Hepatocyte (in vitro differentiated cells): ENCODE measurements at regions not wholly inside any gene's neighbourhood (a gene's known extent, or its start where the extent isn't known, plus 50 kb on each side); places are given as distances from the start of the nearest gene placed in this dataset.
A peak's percentile ranks its signal among the peaks of the same experiment; 100 is the strongest.

ENCODE experiments used
- DNase-seq: peaks from one replicate; pipeline ENCODE4 v3.0.0-alpha.2; 2016; ENCODE audit warnings: low spot score
- H2AFZ ChIP-seq: fragments of 200-600 bp; sonication (generic); 2 replicates; pipeline ENCODE4 v1.6.0; 2016; ENCODE audit warnings: antibody characterized with exemption, mild to moderate bottlenecking
- H3K27ac ChIP-seq: fragments of 200-600 bp; sonication (generic); 2 replicates; pipeline ENCODE4 v1.5.1; 2016; ENCODE audit warnings: mild to moderate bottlenecking
- H3K27me3 ChIP-seq: fragments of 200-600 bp; sonication (generic); 2 replicates; pipeline ENCODE4 v1.6.1; 2016
- H3K36me3 ChIP-seq: fragments of 200-600 bp; sonication (generic); replicated peaks from 2 replicates; pipeline ENCODE4 v1.5.1; 2016; ENCODE audit warnings: low read depth; ENCODE audit not compliant: insufficient read depth
- H3K4me1 ChIP-seq: fragments of 200-600 bp; sonication (generic); 2 replicates; pipeline ENCODE4 v1.5.1; 2016; ENCODE audit warnings: mild to moderate bottlenecking, moderate library complexity; ENCODE audit not compliant: insufficient read depth
- H3K4me2 ChIP-seq: fragments of 200-600 bp; sonication (generic); 2 replicates; pipeline ENCODE4 v1.6.0; 2016
- H3K4me3 ChIP-seq: fragments of 200-600 bp; sonication (generic); 2 replicates; pipeline ENCODE4 v1.5.1; 2016; ENCODE audit warnings: mild to moderate bottlenecking
- H3K79me2 ChIP-seq: fragments of 200-600 bp; sonication (generic); 2 replicates; pipeline ENCODE4 v1.6.0; 2017; ENCODE audit warnings: mild to moderate bottlenecking
- H3K9me2 ChIP-seq: fragments of 200-600 bp; sonication (generic); replicated peaks from 2 replicates; pipeline ENCODE4 v1.6.0; 2017; ENCODE audit warnings: mild to moderate bottlenecking; ENCODE audit not compliant: insufficient read depth
- H3K9me3 ChIP-seq: fragments of 200-600 bp; sonication (generic); 2 replicates; pipeline ENCODE4 v1.5.1; 2016; ENCODE audit warnings: low read depth, mild to moderate bottlenecking
- H4K20me1 ChIP-seq: fragments of 200-600 bp; sonication (generic); 2 replicates; pipeline ENCODE4 v1.6.0; 2016; ENCODE audit warnings: mild to moderate bottlenecking; ENCODE audit not compliant: insufficient read depth, poor library complexity, severe bottlenecking
- CTCF ChIP-seq: fragments of 200-600 bp; sonication (generic); IDR thresholded peaks from 2 replicates; pipeline ENCODE4 v1.5.1; 2016; ENCODE audit warnings: antibody characterized with exemption, mild to moderate bottlenecking; ENCODE audit not compliant: poor library complexity
- EZH2 ChIP-seq: fragments of 200-600 bp; sonication (generic); IDR thresholded peaks from 2 replicates; pipeline ENCODE4 v1.6.1; 2016; ENCODE audit warnings: antibody characterized with exemption, mild to moderate bottlenecking, borderline replicate concordance
- EZH2phosphoT487 ChIP-seq: fragments of 200-600 bp; sonication (generic); IDR thresholded peaks from one replicate; pipeline ENCODE4 v1.6.1; 2018; ENCODE audit warnings: antibody characterized with exemption, mild to moderate bottlenecking, low read depth, moderate library complexity; ENCODE audit not compliant: unreplicated experiment, severe bottlenecking
- WGBS: methylation state at CpG from one replicate; pipeline ENCODE4 v1.1.6; 2016; ENCODE audit warnings: low lambda C conversion rate; ENCODE audit errors: missing lambda C conversion rate; 5-methylcytosine and 5-hydroxymethylcytosine counted together

DNA sequence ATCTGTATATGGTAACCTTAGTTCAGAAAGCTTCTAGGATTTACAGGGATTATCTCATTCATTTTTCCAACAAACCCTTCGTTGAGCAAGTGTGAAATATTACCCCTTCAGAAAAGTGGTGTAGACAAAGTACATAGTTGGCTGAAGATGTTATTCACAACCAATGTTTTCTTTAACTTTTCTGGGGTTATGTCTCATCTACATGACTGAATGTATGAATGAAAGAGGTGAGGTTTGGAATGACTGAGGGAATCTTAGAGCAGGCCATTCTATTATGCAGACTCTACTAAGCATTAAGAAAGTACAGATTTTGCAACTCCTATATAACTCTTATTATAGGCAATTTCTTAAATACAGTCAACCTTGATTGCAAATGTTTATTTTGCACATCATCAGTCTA, 167.2 kb downstream of the NDFIP2 start:
- TF ChIP-seq CTCF (no peak), EZH2 (no peak), EZH2phosphoT487 (no peak)
- WGBS = 70% methylated on average over 1 of the region's 1 CpG
- H3K27ac ChIP-seq = peak overlapping the region; percentile 27

DNA sequence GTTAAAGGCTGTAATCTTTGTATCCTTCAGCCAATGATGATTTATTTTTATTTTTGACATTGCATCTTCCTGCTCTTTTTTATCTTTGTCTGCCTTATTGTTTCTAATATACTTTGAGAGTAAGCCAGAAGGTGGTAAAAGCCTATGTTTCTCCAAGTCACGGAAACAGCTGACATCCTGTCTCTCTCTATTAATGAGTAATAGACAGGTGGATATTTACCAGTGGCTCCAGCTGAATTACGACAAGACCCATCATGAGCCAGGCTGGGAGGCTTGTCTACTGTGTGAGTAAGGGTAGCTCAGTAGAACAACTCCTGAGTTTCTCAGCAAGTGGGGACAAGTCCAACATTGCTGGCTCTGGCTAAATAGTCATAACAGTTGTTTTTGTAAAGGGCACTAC, 166.6 kb downstream of the NDFIP2 start:
- Histone ChIP-seq H3K79me2 (no peaks in the 10 kb centered on the region), H3K4me2 (no peak overlapping the region), H3K27ac (peak overlapping the region; percentile 27), H3K27me3 (no peaks in the 10 kb centered on the region), H3K4me1 (peaks cover 4% of the 10 kb centered on the region), H2AFZ (no peak overlapping the region), H3K4me3 (no peak overlapping the region), H3K9me2 (no peaks in the 10 kb centered on the region), H3K9me3 (no peaks in the 10 kb centered on the region), H3K36me3 (no peaks in the 10 kb centered on the region), H4K20me1 (no peaks in the 10 kb centered on the region)
- peak; percentile 63 for DNase-seq
- WGBS = 38% methylated on average over 2 of the region's 2 CpGs
- TF ChIP-seq CTCF = no peak
- TF ChIP-seq EZH2 = no peak
- no peak for TF ChIP-seq EZH2phosphoT487

More for the DNA sequence above, 167.2 kb downstream of the NDFIP2 start:
- Histone ChIP-seq H3K4me2 (no peak overlapping the region), H3K36me3 (no peaks in the 10 kb centered on the region), H3K4me3 (no peak overlapping the region), H3K9me2 (no peaks in the 10 kb centered on the region), H2AFZ (no peak overlapping the region), H3K27me3 (no peaks in the 10 kb centered on the region), H3K4me1 (peaks cover 4% of the 10 kb centered on the region), H3K79me2 (no peaks in the 10 kb centered on the region), H3K9me3 (no peaks in the 10 kb centered on the region), H4K20me1 (no peaks in the 10 kb centered on the region)
- no peak for DNase-seq

DNA sequence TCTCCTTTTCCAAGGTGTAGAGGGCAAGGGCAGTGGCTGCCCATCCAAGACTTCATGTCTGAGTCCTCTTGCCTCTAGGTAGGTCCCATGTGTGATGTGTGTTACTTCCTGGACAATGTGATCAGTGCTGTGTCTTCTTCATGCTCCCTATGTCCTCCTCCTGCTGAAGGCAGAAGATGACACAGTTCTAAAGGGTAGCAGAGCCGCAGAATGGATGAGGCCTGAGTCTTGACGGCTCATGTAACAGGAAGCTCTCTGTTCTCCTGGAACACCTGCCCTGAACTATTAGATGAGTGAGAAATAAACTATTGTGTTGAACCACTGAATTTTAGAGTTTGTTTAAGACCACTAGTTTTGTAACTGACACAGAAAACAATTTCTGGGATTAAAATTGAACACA, 165.9 kb downstream of the NDFIP2 start:
- Histone ChIP-seq H3K27me3 (no peaks in the 10 kb centered on the region), H3K79me2 (no peaks in the 10 kb centered on the region), H3K9me3 (no peaks in the 10 kb centered on the region), H3K4me2 (no peak overlapping the region), H3K27ac (no peak overlapping the region), H2AFZ (no peak overlapping the region), H3K36me3 (no peaks in the 10 kb centered on the region), H3K9me2 (no peaks in the 10 kb centered on the region), H3K4me3 (no peak overlapping the region), H3K4me1 (peaks cover 4% of the 10 kb centered on the region), H4K20me1 (no peaks in the 10 kb centered on the region)
- WGBS = 91% methylated on average over 2 of the region's 2 CpGs
- TF ChIP-seq CTCF (no peak), EZH2phosphoT487 (no peak), EZH2 (no peak)
- DNase-seq = no peak

GRCh38 chr13:79645569-79645968, 164.6 kb downstream of the NDFIP2 start:
- H3K27me3 ChIP-seq = no peaks in the 10 kb centered on the region
- peaks cover 4% of the 10 kb centered on the region for H3K4me1 ChIP-seq
- no peak overlapping the region for H3K4me2 ChIP-seq
- H3K79me2 ChIP-seq = no peaks in the 10 kb centered on the region
- H3K27ac ChIP-seq = no peak overlapping the region
- H2AFZ ChIP-seq = no peak overlapping the region
- no peaks in the 10 kb centered on the region for H4K20me1 ChIP-seq
- TF ChIP-seq EZH2 (no peak), CTCF (no peak), EZH2phosphoT487 (no peak)
- WGBS = 87% methylated on average over 3 of the region's 3 CpGs
- DNase-seq = no peak
- H3K4me3 ChIP-seq = no peak overlapping the region
- H3K36me3 ChIP-seq = no peaks in the 10 kb centered on the region
- no peaks in the 10 kb centered on the region for H3K9me3 ChIP-seq
- H3K9me2 ChIP-seq = no peaks in the 10 kb centered on the region
